Endothelial cell of umbilical vein (primary cell): ENCODE measurements at regions not wholly inside any gene's neighbourhood (a gene's known extent, or its start where the extent isn't known, plus 50 kb on each side); places are given as distances from the start of the nearest gene placed in this dataset.

Experiments
- CTCF ChIP-seq, 2 donors: IDR thresholded peaks; 1 replicate in 1 of 2; 2 replicates in 1 of 2; pipeline ENCODE4 v1.5.1; 2011; ENCODE audit warnings: low read length in 2 of 2, mild to moderate bottlenecking in 2 of 2, moderate library complexity in 2 of 2, control low read depth in 1 of 2, inconsistent platforms in 1 of 2, low read depth in 1 of 2; ENCODE audit not compliant: insufficient read depth in 1 of 2; ENCODE audit errors: extremely low read depth in 1 of 2
- EZH2 ChIP-seq: IDR thresholded peaks from 2 replicates; pipeline ENCODE4 v1.6.1; 2012; ENCODE audit warnings: borderline replicate concordance, low read depth, mild to moderate bottlenecking, moderate library complexity, low read length, inconsistent platforms; ENCODE audit not compliant: severe bottlenecking
- POLR2A ChIP-seq: IDR thresholded peaks from 2 replicates; pipeline ENCODE4 v1.6.1; 2012; ENCODE audit warnings: low read depth, mild to moderate bottlenecking, control low read depth, low read length

GRCh38 chr1:200468264-200469001 lies 58.6 kb upstream of the ZNF281 start:
- TF ChIP-seq EZH2 (no peak), POLR2A (no peak), CTCF (IDR thresholded peaks at IDR 0.05; ENCODE audit: extremely low read depth in 1 of 2, insufficient read depth in 1 of 2, low read depth in 1 of 2, low read length in 2 of 2) (no peak)
